BLaER1 (cell line): ENCODE measurements at regions not wholly inside any gene's neighbourhood (a gene's known extent, or its start where the extent isn't known, plus 50 kb on each side); places are given as distances from the start of the nearest gene placed in this dataset.

Source experiments
- H3K27ac ChIP-seq: shearing (Covaris generic); formaldehyde crosslinking; 2 replicates; pipeline ENCODE4 v1.8.1; 2022
- H3K27me3 ChIP-seq: shearing (Covaris generic); formaldehyde crosslinking; 2 replicates; pipeline ENCODE4 v1.8.1; 2022
- H3K36me3 ChIP-seq: shearing (Covaris generic); formaldehyde crosslinking; 2 replicates; pipeline ENCODE4 v1.8.1; 2022
- H3K4me1 ChIP-seq: shearing (Covaris generic); formaldehyde crosslinking; 2 replicates; pipeline ENCODE4 v1.8.1; 2022
- H3K4me2 ChIP-seq: shearing (Covaris generic); formaldehyde crosslinking; 2 replicates; pipeline ENCODE4 v1.8.1; 2022
- H3K4me3 ChIP-seq: shearing (Covaris generic); formaldehyde crosslinking; 2 replicates; pipeline ENCODE4 v1.8.1; 2022
- H3K9ac ChIP-seq: shearing (Covaris generic); formaldehyde crosslinking; 2 replicates; pipeline ENCODE4 v1.8.1; 2022
- H3K9me3 ChIP-seq: shearing (Covaris generic); formaldehyde crosslinking; 2 replicates; pipeline ENCODE4 v1.8.1; 2022
- H4K20me1 ChIP-seq: shearing (Covaris generic); formaldehyde crosslinking; 2 replicates; pipeline ENCODE4 v1.8.1; 2022
- Cebpa-rat ChIP-seq: shearing (Covaris generic); IDR thresholded peaks from 2 replicates; pipeline ENCODE4 v1.8.1; 2022

GRCh38 chr7:132630834-132631233 is 54.6 kb upstream of the PLXNA4 start:
- H3K4me1 ChIP-seq = peaks cover 13% of the 10 kb centered on the region
- H3K27me3 ChIP-seq = no peaks in the 10 kb centered on the region
- no peak overlapping the region for H3K4me3 ChIP-seq
- no peaks in the 10 kb centered on the region for H3K9me3 ChIP-seq
- H3K4me2 ChIP-seq = no peak overlapping the region
- H3K27ac ChIP-seq = no peak overlapping the region
- no peaks in the 10 kb centered on the region for H3K36me3 ChIP-seq
- no peaks in the 10 kb centered on the region for H4K20me1 ChIP-seq
- no peak for TF ChIP-seq Cebpa-rat
- no peak overlapping the region for H3K9ac ChIP-seq
